ENCODE measurements at regions not wholly inside any gene's neighbourhood (a gene's known extent, or its start where the extent isn't known, plus 50 kb on each side); places are given as distances from the start of the nearest gene placed in this dataset.

- Histone ChIP-seq H3K27ac (ENCODE audit: low read depth in 1 of 2, low read length in 2 of 2) (no peak overlapping the region), H3K4me2 (replicated peaks; ENCODE audit: extremely low read depth, low read length, poor library complexity, severe bottlenecking) (no peak overlapping the region), H3K9ac (ENCODE audit: insufficient read depth, low read length, poor library complexity, severe bottlenecking) (no peak overlapping the region), H3K79me2 (ENCODE audit: insufficient read depth, low read length) (no peaks in the 10 kb centered on the region), H3K4me1 (ENCODE audit: control insufficient read depth in 1 of 2, insufficient read depth in 2 of 2, low read length in 2 of 2) (no peaks in the 10 kb centered on the region), H3K9me3 (replicated peaks in 1 of 2; ENCODE audit: control insufficient read depth in 1 of 2, insufficient read depth in 1 of 2, low read length in 2 of 2) (peaks cover 3 to 10% of the 10 kb centered on the region in 2 donors), H2AFZ (ENCODE audit: insufficient read depth, low read depth, low read length, poor library complexity, severe bottlenecking) (no peak overlapping the region), H3K36me3 (replicated peaks in 1 of 2; ENCODE audit: control insufficient read depth in 1 of 2, insufficient read depth in 2 of 2, low read length in 2 of 2) (no peaks in the 10 kb centered on the region), H3K27me3 (ENCODE audit: control insufficient read depth in 2 of 2, insufficient read depth in 2 of 2, low read length in 2 of 2) (no peaks in the 10 kb centered on the region), H3K4me3 (replicated peaks in 1 of 3; ENCODE audit: low read depth in 2 of 3, low read length in 3 of 3) (no peak overlapping the region), H4K20me1 (ENCODE audit: insufficient read depth, low read length) (no peaks in the 10 kb centered on the region)
- WGBS (ENCODE audit: insufficient coverage), result no CpG with 5 or more reads among the region's 3 CpGs
- Mint-ChIP-seq H3K9me3 (peaks cover 0 to 14% (median 5%) of the 10 kb centered on the region in 7 donors), H3K27ac (no peak overlapping the region), H3K27me3 (ENCODE audit: low read depth in 3 of 3) (no peaks in the 10 kb centered on the region), H3K4me3 (no peak overlapping the region), H3K4me1 (no peaks in the 10 kb centered on the region), H3K36me3 (no peaks in the 10 kb centered on the region)
- no peak for TF ChIP-seq CTCF (IDR thresholded peaks at IDR 0.05)
- intact Hi-C loops (cut with micrococcal nuclease), result no loop called here
- DNase-seq, result no peak
These were observed 91.1 kb upstream of the FBN2 start for GRCh38 chr5:128629157-128629556.

GRCh38 chr5:128630121-128630520, 92.1 kb upstream of the FBN2 start:
- H3K4me1 ChIP-seq (ENCODE audit: control insufficient read depth in 1 of 2, insufficient read depth in 2 of 2, low read length in 2 of 2), result no peaks in the 10 kb centered on the region
- H3K9me3 ChIP-seq (replicated peaks in 1 of 2; ENCODE audit: control insufficient read depth in 1 of 2, insufficient read depth in 1 of 2, low read length in 2 of 2), result peaks cover 6 to 10% of the 10 kb centered on the region in 2 donors
- Mint-ChIP-seq H3K4me1 (no peaks in the 10 kb centered on the region), H3K36me3 (no peaks in the 10 kb centered on the region), H3K9me3 (peaks cover 0 to 14% (median 5%) of the 10 kb centered on the region in 7 donors), H3K27me3 (ENCODE audit: low read depth in 3 of 3) (no peaks in the 10 kb centered on the region), H3K27ac (no peak overlapping the region), H3K4me3 (no peak overlapping the region)
- no peaks in the 10 kb centered on the region for H3K27me3 ChIP-seq (ENCODE audit: control insufficient read depth in 2 of 2, insufficient read depth in 2 of 2, low read length in 2 of 2)
- no peaks in the 10 kb centered on the region for H3K36me3 ChIP-seq (replicated peaks in 1 of 2; ENCODE audit: control insufficient read depth in 1 of 2, insufficient read depth in 2 of 2, low read length in 2 of 2)
- no peaks in the 10 kb centered on the region for H3K79me2 ChIP-seq (ENCODE audit: insufficient read depth, low read length)
- H3K9ac ChIP-seq (ENCODE audit: insufficient read depth, low read length, poor library complexity, severe bottlenecking), result no peak overlapping the region
- intact Hi-C loops (cut with micrococcal nuclease), result no loop called here
- H3K4me3 ChIP-seq (replicated peaks in 1 of 3; ENCODE audit: low read depth in 2 of 3, low read length in 3 of 3), result no peak overlapping the region
- no peak overlapping the region for H2AFZ ChIP-seq (ENCODE audit: insufficient read depth, low read depth, low read length, poor library complexity, severe bottlenecking)
- no peak overlapping the region for H3K4me2 ChIP-seq (replicated peaks; ENCODE audit: extremely low read depth, low read length, poor library complexity, severe bottlenecking)
- no CpG with 5 or more reads among the region's 1 CpG for WGBS (ENCODE audit: insufficient coverage)
- no peak for TF ChIP-seq CTCF (IDR thresholded peaks at IDR 0.05)
- H3K27ac ChIP-seq (ENCODE audit: low read depth in 1 of 2, low read length in 2 of 2), result no peak overlapping the region
- no peaks in the 10 kb centered on the region for H4K20me1 ChIP-seq (ENCODE audit: insufficient read depth, low read length)
- no peak for DNase-seq
